ENCODE measurements at regions not wholly inside any gene's neighbourhood (a gene's known extent, or its start where the extent isn't known, plus 50 kb on each side); places are given as distances from the start of the nearest gene placed in this dataset.

GRCh38 chr17:33438139-33438538 lies 145.0 kb upstream of the ASIC2 start:
- Histone ChIP-seq H3K79me1 (ENCODE audit: low read depth in 1 of 2, low read length in 2 of 2) (no peaks in the 10 kb centered on the region), H4K8ac (ENCODE audit: low read depth in 2 of 2, low read length in 2 of 2) (no peak overlapping the region), H3K4ac (ENCODE audit: low read depth, low read length) (no peak overlapping the region), H3K36me3 (ENCODE audit: control insufficient read depth, insufficient read depth, low read length) (no peaks in the 10 kb centered on the region), H2AK5ac (ENCODE audit: low read depth, low read length) (no peak overlapping the region), H2BK15ac (ENCODE audit: low read depth, low read length) (no peak overlapping the region), H3K27ac (ENCODE audit: insufficient read depth, low read length) (no peak overlapping the region), H2BK20ac (ENCODE audit: low read depth, low read length) (no peak overlapping the region), H2BK5ac (ENCODE audit: low read depth, low read length, poor library complexity, severe bottlenecking) (no peak overlapping the region), H3K9me3 (ENCODE audit: control insufficient read depth, insufficient read depth, low read length) (no peaks in the 10 kb centered on the region), H3K4me1 (ENCODE audit: control insufficient read depth, insufficient read depth, low read length) (no peaks in the 10 kb centered on the region), H4K5ac (ENCODE audit: low read depth, low read length) (no peak overlapping the region), H4K20me1 (ENCODE audit: insufficient read depth, low read length) (no peaks in the 10 kb centered on the region), H3K4me2 (ENCODE audit: low read depth, low read length) (no peak overlapping the region), H3K27me3 (ENCODE audit: control insufficient read depth, insufficient read depth, low read length) (no peaks in the 10 kb centered on the region), H3K4me3 (ENCODE audit: insufficient read depth, low read depth, low read length) (no peak overlapping the region), H3K56ac (ENCODE audit: extremely low read depth, insufficient read depth, low read length) (no peak overlapping the region), H3K9me1 (ENCODE audit: insufficient read depth, low read length) (no peaks in the 10 kb centered on the region), H3K23ac (ENCODE audit: low read depth, low read length) (no peak overlapping the region), H4K91ac (ENCODE audit: insufficient read depth, low read depth, low read length) (no peak overlapping the region), H3K14ac (replicated peaks; ENCODE audit: low read depth, low read length) (no peak overlapping the region), H2AK9ac (replicated peaks; ENCODE audit: low read depth, low read length, poor library complexity) (no peak overlapping the region), H3K9ac (ENCODE audit: low read depth, low read length) (no peak overlapping the region), H2AFZ (replicated peaks; ENCODE audit: low read length, poor library complexity) (no peak overlapping the region), H3K18ac (ENCODE audit: low read depth, low read length) (no peak overlapping the region), H2BK120ac (ENCODE audit: low read depth, low read length) (no peak overlapping the region)
- in situ Hi-C loops (cut with MboI; ENCODE audit: low sequenced_read_pairs) = no loop called here
- dilution Hi-C loops (cut with HindIII; ENCODE audit: low sequenced_read_pairs, unreplicated experiment) = no loop called here
- POLR2A ChIA-PET (ENCODE audit: unreplicated experiment) = no interaction called here
- intact Hi-C loops (cut with micrococcal nuclease) = no loop called here
- TF ChIP-seq USF2 (IDR thresholded peaks at IDR 0.05; ENCODE audit: low read depth, low read length) (no peak), SMC3 (IDR thresholded peaks at IDR 0.05; ENCODE audit: low read depth, low read length) (no peak), CTCF (conservative IDR thresholded peaks at IDR 0.05; ENCODE audit: low read depth, low read length) (no peak)
- CTCF ChIA-PET = no interaction called here
- no TSS peak for BruUV-seq (replicated peaks)
- ATAC-seq (ENCODE audit: low read depth) (no peak), DNase-seq (no peak)
- no CpG with 5 or more reads among the region's 2 CpGs for WGBS, 2 experiments (ENCODE audit: extremely low coverage in 2 of 2, insufficient read length in 1 of 2)

All from IMR-90 (cell line).